K562 (cell line): ENCODE measurements at regions not wholly inside any gene's neighbourhood (a gene's known extent, or its start where the extent isn't known, plus 50 kb on each side); places are given as distances from the start of the nearest gene placed in this dataset.

Experiments
- ATAC-seq: fragments of 200-7000 bp; cut with Tn5 transposase; 3 replicates; pipeline ENCODE4 v1.9.1; 2020; ENCODE audit warnings: moderate library complexity
- BruUV-seq: library from RNA; stranded (reverse); fragments of 400-500 nt; replicated peaks from 2 replicates; lab custom pipeline; 2021; lab: Mats Ljungman, UMichigan
- CTCF ChIA-PET: fragments of 300-600 bp; formaldehyde crosslinking; extraction: SDS; loops from one replicate; lab custom pipeline; 2021; ENCODE audit warnings: low intra/inter-chr PET ratio; lab: Yijun Ruan, JAX
- POLR2A ChIA-PET: fragments of 300-600, 350-650 bp; sonication (Branson Sonifier 250); formaldehyde crosslinking; extraction: SDS; loops from one replicate; lab custom pipeline; 2021; ENCODE audit warnings: antibody characterized with exemption, inconsistent platforms; lab: Yijun Ruan, JAX
- DNase-seq, 4 experiments: peaks; one replicate each; pipeline versions ENCODE4 v3.0.0 to v3.0.0-alpha.2; 2011 to 2018; ENCODE audit warnings: low spot score in 3 of 4, mixed read lengths in 3 of 4; ENCODE audit errors: extremely low read depth in 1 of 4
- FAIRE-seq: peaks from 2 replicates; lab custom pipeline; 2011; peaks lifted over from hg19 to GRCh38; lab: Jason Lieb, UNC
- H2AFZ ChIP-seq: 2 replicates; pipeline ENCODE4 v1.6.0; 2011; ENCODE audit warnings: low read depth, low read length, control low read depth, inconsistent platforms
- H3K27ac ChIP-seq: fragments of 200-600 bp; 3 replicates; pipeline ENCODE4 v1.8.0; 2011; ENCODE audit warnings: low read depth, mild to moderate bottlenecking, control low read depth, inconsistent platforms, low read length, moderate library complexity, mixed read lengths; ENCODE audit errors: extremely low read depth
- H3K27me3 ChIP-seq, 2 experiments: fragments of 300-600 bp in 1 of 2; 2 replicates in 1 of 2; 3 replicates in 1 of 2; pipeline versions ENCODE4 v1.6.0 to v1.8.0; 2011; ENCODE audit warnings: inconsistent platforms in 2 of 2, low read length in 2 of 2, mild to moderate bottlenecking in 1 of 2, mixed read lengths in 1 of 2, moderate library complexity in 1 of 2; ENCODE audit not compliant: control insufficient read depth in 2 of 2, insufficient read depth in 2 of 2
- H3K36me3 ChIP-seq: fragments of 300-600 bp; 3 replicates; pipeline ENCODE4 v1.8.0; 2011; ENCODE audit warnings: mild to moderate bottlenecking, low read length, inconsistent platforms; ENCODE audit not compliant: control insufficient read depth, insufficient read depth
- H3K4me1 ChIP-seq, 2 experiments: fragments of 200-600 bp in 1 of 2; replicated peaks in 1 of 2; 2 replicates in 1 of 2; 3 replicates in 1 of 2; pipeline versions ENCODE4 v1.5.1 to v1.8.0; 2011; ENCODE audit warnings: inconsistent platforms in 2 of 2, low read length in 2 of 2, mild to moderate bottlenecking in 1 of 2, mixed read lengths in 1 of 2, moderate library complexity in 1 of 2; ENCODE audit not compliant: control insufficient read depth in 2 of 2, insufficient read depth in 2 of 2
- H3K4me2 ChIP-seq: 2 replicates; pipeline ENCODE4 v1.6.1; 2011; ENCODE audit warnings: low read length, control low read depth, inconsistent platforms, mixed read lengths; ENCODE audit not compliant: insufficient read depth
- H3K4me3 ChIP-seq: fragments of 200-600 bp; sonication (generic), shearing (Covaris generic); 2 replicates; pipeline ENCODE4 v1.5.1; 2016; ENCODE audit warnings: control low read depth, inconsistent platforms
- H3K79me2 ChIP-seq: fragments of 200-600 bp; 3 replicates; pipeline ENCODE4 v1.8.0; 2011; ENCODE audit warnings: low read length, inconsistent platforms; ENCODE audit not compliant: control insufficient read depth, insufficient read depth
- H3K9ac ChIP-seq, 2 experiments: 2 replicates each; pipeline versions ENCODE4 v1.6.0 to v1.6.1; 2011; ENCODE audit warnings: low read depth in 2 of 2, low read length in 2 of 2, control low read depth in 1 of 2, inconsistent platforms in 1 of 2, mild to moderate bottlenecking in 1 of 2, mixed read lengths in 1 of 2; ENCODE audit not compliant: insufficient read depth in 1 of 2
- H3K9me1 ChIP-seq: one replicate; pipeline ENCODE4 v1.6.0; 2011; ENCODE audit warnings: inconsistent platforms, mild to moderate bottlenecking, low read length, moderate library complexity; ENCODE audit not compliant: control insufficient read depth, insufficient read depth
- H3K9me3 ChIP-seq: replicated peaks from 2 replicates; pipeline ENCODE4 v1.5.1; 2011; ENCODE audit warnings: low read depth, low read length, inconsistent platforms; ENCODE audit not compliant: control insufficient read depth, insufficient read depth
- H4K20me1 ChIP-seq: replicated peaks from 2 replicates; pipeline ENCODE4 v1.6.1; 2011; ENCODE audit warnings: low read length, inconsistent platforms, mixed read lengths; ENCODE audit not compliant: control insufficient read depth, insufficient read depth
- CREM ChIP-seq: IDR thresholded peaks from 2 replicates; pipeline ENCODE4 v1.6.1; 2014; ENCODE audit warnings: antibody characterized with exemption, low read depth
- POLR2B ChIP-seq: fragments of 450-650 bp; IDR thresholded peaks from 2 replicates; pipeline ENCODE4 v1.6.1; 2018; ENCODE audit warnings: low read depth; ENCODE audit not compliant: partially characterized antibody
- RBM25 ChIP-seq: fragments of 200-400 bp; formaldehyde crosslinking; IDR thresholded peaks from 2 replicates; pipeline ENCODE4 v1.6.1; 2018; ENCODE audit warnings: low read length, low read depth, moderate library complexity; ENCODE audit not compliant: severe bottlenecking
- TEAD2 ChIP-seq: fragments of 450-650 bp; IDR thresholded peaks from 2 replicates; pipeline ENCODE4 v1.6.1; 2016; ENCODE audit warnings: missing genetic modification characterization, control low read depth, missing compliant biosample characterization
- USF2 ChIP-seq: sonication (generic); formaldehyde crosslinking; IDR thresholded peaks from 2 replicates; pipeline ENCODE4 v1.5.0; 2020; ENCODE audit warnings: missing genetic modification reagents
- WGBS: fragments of 100-300 bp; shearing (Covaris generic); methylation state at CpG from one replicate; pipeline ENCODE4 v1.1.6; 2016; ENCODE audit warnings: low coverage, mixed read lengths; ENCODE audit not compliant: insufficient coverage; ENCODE audit errors: missing lambda C conversion rate; 5-methylcytosine and 5-hydroxymethylcytosine counted together
- in situ Hi-C: fragments of 300-500 bp; cut with MboI; formaldehyde crosslinking; loops from 4 replicates; pipeline ENCODE4 v1.15.0; 2018; ENCODE audit warnings: inconsistent platforms, mixed read lengths
- intact Hi-C: fragments of 100-400 bp; cut with micrococcal nuclease; formaldehyde crosslinking; loops from 2 replicates; pipeline ENCODE4 v1.14.2; 2022
- TF ChIP-seq, protein P1 (sequence below): sonication (generic); formaldehyde crosslinking; IDR thresholded peaks from 2 replicates; pipeline ENCODE4 v1.8.0; 2022; ENCODE audit warnings: mild to moderate bottlenecking, missing genetic modification reagents

DNA sequence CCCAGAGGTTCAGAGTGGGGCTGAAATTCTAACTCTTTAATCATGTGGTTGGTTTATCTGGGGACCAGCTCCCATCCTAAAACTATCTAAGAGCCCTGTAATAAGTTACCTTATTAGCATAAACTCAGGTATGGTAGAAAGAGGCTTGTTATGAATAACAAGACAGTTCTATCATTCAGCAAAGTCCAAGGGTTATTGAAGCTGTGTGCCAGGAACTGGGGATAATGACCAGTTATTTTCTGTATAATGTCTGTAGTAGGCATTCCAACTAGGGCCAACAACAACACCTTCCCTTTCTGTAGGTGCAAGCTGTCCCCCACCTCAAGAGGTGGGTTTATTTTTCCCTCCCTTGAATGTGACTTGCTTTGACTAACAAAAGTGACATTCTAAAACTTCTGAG is 170.1 kb downstream of the CD83 start (continued):
- TF ChIP-seq, protein P1, sequence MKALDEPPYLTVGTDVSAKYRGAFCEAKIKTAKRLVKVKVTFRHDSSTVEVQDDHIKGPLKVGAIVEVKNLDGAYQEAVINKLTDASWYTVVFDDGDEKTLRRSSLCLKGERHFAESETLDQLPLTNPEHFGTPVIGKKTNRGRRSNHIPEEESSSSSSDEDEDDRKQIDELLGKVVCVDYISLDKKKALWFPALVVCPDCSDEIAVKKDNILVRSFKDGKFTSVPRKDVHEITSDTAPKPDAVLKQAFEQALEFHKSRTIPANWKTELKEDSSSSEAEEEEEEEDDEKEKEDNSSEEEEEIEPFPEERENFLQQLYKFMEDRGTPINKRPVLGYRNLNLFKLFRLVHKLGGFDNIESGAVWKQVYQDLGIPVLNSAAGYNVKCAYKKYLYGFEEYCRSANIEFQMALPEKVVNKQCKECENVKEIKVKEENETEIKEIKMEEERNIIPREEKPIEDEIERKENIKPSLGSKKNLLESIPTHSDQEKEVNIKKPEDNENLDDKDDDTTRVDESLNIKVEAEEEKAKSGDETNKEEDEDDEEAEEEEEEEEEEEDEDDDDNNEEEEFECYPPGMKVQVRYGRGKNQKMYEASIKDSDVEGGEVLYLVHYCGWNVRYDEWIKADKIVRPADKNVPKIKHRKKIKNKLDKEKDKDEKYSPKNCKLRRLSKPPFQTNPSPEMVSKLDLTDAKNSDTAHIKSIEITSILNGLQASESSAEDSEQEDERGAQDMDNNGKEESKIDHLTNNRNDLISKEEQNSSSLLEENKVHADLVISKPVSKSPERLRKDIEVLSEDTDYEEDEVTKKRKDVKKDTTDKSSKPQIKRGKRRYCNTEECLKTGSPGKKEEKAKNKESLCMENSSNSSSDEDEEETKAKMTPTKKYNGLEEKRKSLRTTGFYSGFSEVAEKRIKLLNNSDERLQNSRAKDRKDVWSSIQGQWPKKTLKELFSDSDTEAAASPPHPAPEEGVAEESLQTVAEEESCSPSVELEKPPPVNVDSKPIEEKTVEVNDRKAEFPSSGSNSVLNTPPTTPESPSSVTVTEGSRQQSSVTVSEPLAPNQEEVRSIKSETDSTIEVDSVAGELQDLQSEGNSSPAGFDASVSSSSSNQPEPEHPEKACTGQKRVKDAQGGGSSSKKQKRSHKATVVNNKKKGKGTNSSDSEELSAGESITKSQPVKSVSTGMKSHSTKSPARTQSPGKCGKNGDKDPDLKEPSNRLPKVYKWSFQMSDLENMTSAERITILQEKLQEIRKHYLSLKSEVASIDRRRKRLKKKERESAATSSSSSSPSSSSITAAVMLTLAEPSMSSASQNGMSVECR (CRISPR knock-in tag) = no peak
- no peak for TF ChIP-seq CREM
- no peak for TF ChIP-seq POLR2B

GRCh38 chr6:14288910-14289309 is 171.3 kb downstream of the CD83 start:
- 8% methylated on average over 3 of the region's 3 CpGs for WGBS
- Histone ChIP-seq H3K9me1 (no peaks in the 10 kb centered on the region), H3K4me3 (no peak overlapping the region), H3K79me2 (no peaks in the 10 kb centered on the region), H3K4me1 (no peaks in the 10 kb centered on the region; a peak in 1 of 5 replicates), H3K4me2 (no peak overlapping the region), H4K20me1 (no peaks in the 10 kb centered on the region), H3K36me3 (no peaks in the 10 kb centered on the region), H2AFZ (no peak overlapping the region), H3K27ac (no peak overlapping the region), H3K9ac (no peak overlapping the region), H3K9me3 (no peaks in the 10 kb centered on the region), H3K27me3 (peaks cover 15 to 20% of the 10 kb centered on the region in 2 experiments)
- intact Hi-C loops = no loop called here
- ATAC-seq (no peak), FAIRE-seq (no peak), DNase-seq (no peak)
- CTCF ChIA-PET = no interaction called here
- in situ Hi-C loops = no loop called here
- BruUV-seq = no TSS peak
- peak; percentile 11 for TF ChIP-seq RBM25
- TF ChIP-seq USF2 (CRISPR knock-in tag) = 0 out of 2 replicates have a peak, but pooled peaks have one; percentile 31
- no peak for TF ChIP-seq TEAD2 (tag)
- POLR2A ChIA-PET = no interaction called here
